K562 (cell line): ENCODE measurements at regions not wholly inside any gene's neighbourhood (a gene's known extent, or its start where the extent isn't known, plus 50 kb on each side); places are given as distances from the start of the nearest gene placed in this dataset.

Experiments
- ATAC-seq: fragments of 200-7000 bp; cut with Tn5 transposase; 3 replicates; pipeline ENCODE4 v1.9.1; 2020; ENCODE audit warnings: moderate library complexity
- BruUV-seq: library from RNA; stranded (reverse); fragments of 400-500 nt; replicated peaks from 2 replicates; lab custom pipeline; 2021; lab: Mats Ljungman, UMichigan
- CTCF ChIA-PET: fragments of 300-600 bp; formaldehyde crosslinking; extraction: SDS; loops from one replicate; lab custom pipeline; 2021; ENCODE audit warnings: low intra/inter-chr PET ratio; lab: Yijun Ruan, JAX
- POLR2A ChIA-PET: fragments of 300-600, 350-650 bp; sonication (Branson Sonifier 250); formaldehyde crosslinking; extraction: SDS; loops from one replicate; lab custom pipeline; 2021; ENCODE audit warnings: antibody characterized with exemption, inconsistent platforms; lab: Yijun Ruan, JAX
- DNase-seq, 4 experiments: peaks; one replicate each; pipeline versions ENCODE4 v3.0.0 to v3.0.0-alpha.2; 2011 to 2018; ENCODE audit warnings: low spot score in 3 of 4, mixed read lengths in 3 of 4; ENCODE audit errors: extremely low read depth in 1 of 4
- FAIRE-seq: peaks from 2 replicates; lab custom pipeline; 2011; peaks lifted over from hg19 to GRCh38; lab: Jason Lieb, UNC
- H2AFZ ChIP-seq: 2 replicates; pipeline ENCODE4 v1.6.0; 2011; ENCODE audit warnings: low read depth, low read length, control low read depth, inconsistent platforms
- H3K27ac ChIP-seq: fragments of 200-600 bp; 3 replicates; pipeline ENCODE4 v1.8.0; 2011; ENCODE audit warnings: low read depth, mild to moderate bottlenecking, control low read depth, inconsistent platforms, low read length, moderate library complexity, mixed read lengths; ENCODE audit errors: extremely low read depth
- H3K27me3 ChIP-seq, 2 experiments: fragments of 300-600 bp in 1 of 2; 2 replicates in 1 of 2; 3 replicates in 1 of 2; pipeline versions ENCODE4 v1.6.0 to v1.8.0; 2011; ENCODE audit warnings: inconsistent platforms in 2 of 2, low read length in 2 of 2, mild to moderate bottlenecking in 1 of 2, mixed read lengths in 1 of 2, moderate library complexity in 1 of 2; ENCODE audit not compliant: control insufficient read depth in 2 of 2, insufficient read depth in 2 of 2
- H3K36me3 ChIP-seq: fragments of 300-600 bp; 3 replicates; pipeline ENCODE4 v1.8.0; 2011; ENCODE audit warnings: mild to moderate bottlenecking, low read length, inconsistent platforms; ENCODE audit not compliant: control insufficient read depth, insufficient read depth
- H3K4me1 ChIP-seq, 2 experiments: fragments of 200-600 bp in 1 of 2; replicated peaks in 1 of 2; 2 replicates in 1 of 2; 3 replicates in 1 of 2; pipeline versions ENCODE4 v1.5.1 to v1.8.0; 2011; ENCODE audit warnings: inconsistent platforms in 2 of 2, low read length in 2 of 2, mild to moderate bottlenecking in 1 of 2, mixed read lengths in 1 of 2, moderate library complexity in 1 of 2; ENCODE audit not compliant: control insufficient read depth in 2 of 2, insufficient read depth in 2 of 2
- H3K4me2 ChIP-seq: 2 replicates; pipeline ENCODE4 v1.6.1; 2011; ENCODE audit warnings: low read length, control low read depth, inconsistent platforms, mixed read lengths; ENCODE audit not compliant: insufficient read depth
- H3K4me3 ChIP-seq: fragments of 200-600 bp; sonication (generic), shearing (Covaris generic); 2 replicates; pipeline ENCODE4 v1.5.1; 2016; ENCODE audit warnings: control low read depth, inconsistent platforms
- H3K79me2 ChIP-seq: fragments of 200-600 bp; 3 replicates; pipeline ENCODE4 v1.8.0; 2011; ENCODE audit warnings: low read length, inconsistent platforms; ENCODE audit not compliant: control insufficient read depth, insufficient read depth
- H3K9ac ChIP-seq, 2 experiments: 2 replicates each; pipeline versions ENCODE4 v1.6.0 to v1.6.1; 2011; ENCODE audit warnings: low read depth in 2 of 2, low read length in 2 of 2, control low read depth in 1 of 2, inconsistent platforms in 1 of 2, mild to moderate bottlenecking in 1 of 2, mixed read lengths in 1 of 2; ENCODE audit not compliant: insufficient read depth in 1 of 2
- H3K9me1 ChIP-seq: one replicate; pipeline ENCODE4 v1.6.0; 2011; ENCODE audit warnings: inconsistent platforms, mild to moderate bottlenecking, low read length, moderate library complexity; ENCODE audit not compliant: control insufficient read depth, insufficient read depth
- H3K9me3 ChIP-seq: replicated peaks from 2 replicates; pipeline ENCODE4 v1.5.1; 2011; ENCODE audit warnings: low read depth, low read length, inconsistent platforms; ENCODE audit not compliant: control insufficient read depth, insufficient read depth
- H4K20me1 ChIP-seq: replicated peaks from 2 replicates; pipeline ENCODE4 v1.6.1; 2011; ENCODE audit warnings: low read length, inconsistent platforms, mixed read lengths; ENCODE audit not compliant: control insufficient read depth, insufficient read depth
- ATF2 ChIP-seq: sonication (generic); formaldehyde crosslinking; IDR thresholded peaks from 2 replicates; pipeline ENCODE4 v1.8.1; 2022; ENCODE audit warnings: missing genetic modification reagents
- KAT2B ChIP-seq: IDR thresholded peaks from one replicate; pipeline ENCODE4 v1.6.1; 2012; ENCODE audit warnings: low read depth, mild to moderate bottlenecking, control low read depth, inconsistent platforms, low read length, moderate library complexity
- KAT7 ChIP-seq: sonication (generic); formaldehyde crosslinking; IDR thresholded peaks from 2 replicates; pipeline ENCODE4 v1.8.0; 2022; ENCODE audit warnings: missing genetic modification reagents, mild to moderate bottlenecking, borderline replicate concordance
- PHF8 ChIP-seq: fragments of 200-600 bp; sonication (generic); IDR thresholded peaks from 2 replicates; pipeline ENCODE4 v1.6.1; 2012; ENCODE audit warnings: mixed run types, mild to moderate bottlenecking, inconsistent platforms, low read length, moderate library complexity, borderline replicate concordance
- POLR2AphosphoS2 ChIP-seq: IDR thresholded peaks from 2 replicates; pipeline ENCODE4 v1.6.1; 2012; ENCODE audit warnings: low read length, improper control_type of control experiment
- SMAD4 ChIP-seq: fragments of 250-450 bp; sonication (Bioruptor Pico); conservative IDR thresholded peaks from 2 replicates; pipeline ENCODE4 v1.8.0; 2021; ENCODE audit warnings: inconsistent platforms, mild to moderate bottlenecking, moderate library complexity
- TSHZ1 ChIP-seq: fragments of 250-450 bp; sonication (Bioruptor Pico); IDR thresholded peaks from 2 replicates; pipeline ENCODE4 v1.4.0; 2020; ENCODE audit warnings: mild to moderate bottlenecking, moderate library complexity
- ZNF384 ChIP-seq: IDR thresholded peaks from 2 replicates; pipeline ENCODE4 v1.6.1; 2012; ENCODE audit warnings: low read depth, low read length, improper control_type of control experiment
- in situ Hi-C: fragments of 300-500 bp; cut with MboI; formaldehyde crosslinking; loops from 4 replicates; pipeline ENCODE4 v1.15.0; 2018; ENCODE audit warnings: inconsistent platforms, mixed read lengths
- intact Hi-C: fragments of 100-400 bp; cut with micrococcal nuclease; formaldehyde crosslinking; loops from 2 replicates; pipeline ENCODE4 v1.14.2; 2022
- TF ChIP-seq, protein P1 (sequence below): conservative IDR thresholded peaks from 2 replicates; pipeline ENCODE4 v1.6.1; 2011; ENCODE audit warnings: low read depth, mild to moderate bottlenecking, low read length; ENCODE audit not compliant: control insufficient read depth
- TF ChIP-seq, protein P2 (sequence below), 2 experiments: fragments of 150-350 bp in 1 of 2; IDR thresholded peaks; 2 replicates each; pipeline ENCODE4 v1.6.1; 2012 to 2016; ENCODE audit warnings: low read depth in 2 of 2, low read length in 2 of 2, mild to moderate bottlenecking in 1 of 2, moderate library complexity in 1 of 2

- no peak overlapping the region for H3K27ac ChIP-seq
- CTCF ChIA-PET, result no interaction called here
- H3K36me3 ChIP-seq, result no peaks in the 10 kb centered on the region
- TF ChIP-seq, protein P1, sequence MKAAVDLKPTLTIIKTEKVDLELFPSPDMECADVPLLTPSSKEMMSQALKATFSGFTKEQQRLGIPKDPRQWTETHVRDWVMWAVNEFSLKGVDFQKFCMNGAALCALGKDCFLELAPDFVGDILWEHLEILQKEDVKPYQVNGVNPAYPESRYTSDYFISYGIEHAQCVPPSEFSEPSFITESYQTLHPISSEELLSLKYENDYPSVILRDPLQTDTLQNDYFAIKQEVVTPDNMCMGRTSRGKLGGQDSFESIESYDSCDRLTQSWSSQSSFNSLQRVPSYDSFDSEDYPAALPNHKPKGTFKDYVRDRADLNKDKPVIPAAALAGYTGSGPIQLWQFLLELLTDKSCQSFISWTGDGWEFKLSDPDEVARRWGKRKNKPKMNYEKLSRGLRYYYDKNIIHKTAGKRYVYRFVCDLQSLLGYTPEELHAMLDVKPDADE, result no peak
- no peak for TF ChIP-seq TSHZ1 (CRISPR knock-in tag)
- no peak for TF ChIP-seq KAT2B
- no peak for TF ChIP-seq ZNF384
- TF ChIP-seq, protein P2, sequence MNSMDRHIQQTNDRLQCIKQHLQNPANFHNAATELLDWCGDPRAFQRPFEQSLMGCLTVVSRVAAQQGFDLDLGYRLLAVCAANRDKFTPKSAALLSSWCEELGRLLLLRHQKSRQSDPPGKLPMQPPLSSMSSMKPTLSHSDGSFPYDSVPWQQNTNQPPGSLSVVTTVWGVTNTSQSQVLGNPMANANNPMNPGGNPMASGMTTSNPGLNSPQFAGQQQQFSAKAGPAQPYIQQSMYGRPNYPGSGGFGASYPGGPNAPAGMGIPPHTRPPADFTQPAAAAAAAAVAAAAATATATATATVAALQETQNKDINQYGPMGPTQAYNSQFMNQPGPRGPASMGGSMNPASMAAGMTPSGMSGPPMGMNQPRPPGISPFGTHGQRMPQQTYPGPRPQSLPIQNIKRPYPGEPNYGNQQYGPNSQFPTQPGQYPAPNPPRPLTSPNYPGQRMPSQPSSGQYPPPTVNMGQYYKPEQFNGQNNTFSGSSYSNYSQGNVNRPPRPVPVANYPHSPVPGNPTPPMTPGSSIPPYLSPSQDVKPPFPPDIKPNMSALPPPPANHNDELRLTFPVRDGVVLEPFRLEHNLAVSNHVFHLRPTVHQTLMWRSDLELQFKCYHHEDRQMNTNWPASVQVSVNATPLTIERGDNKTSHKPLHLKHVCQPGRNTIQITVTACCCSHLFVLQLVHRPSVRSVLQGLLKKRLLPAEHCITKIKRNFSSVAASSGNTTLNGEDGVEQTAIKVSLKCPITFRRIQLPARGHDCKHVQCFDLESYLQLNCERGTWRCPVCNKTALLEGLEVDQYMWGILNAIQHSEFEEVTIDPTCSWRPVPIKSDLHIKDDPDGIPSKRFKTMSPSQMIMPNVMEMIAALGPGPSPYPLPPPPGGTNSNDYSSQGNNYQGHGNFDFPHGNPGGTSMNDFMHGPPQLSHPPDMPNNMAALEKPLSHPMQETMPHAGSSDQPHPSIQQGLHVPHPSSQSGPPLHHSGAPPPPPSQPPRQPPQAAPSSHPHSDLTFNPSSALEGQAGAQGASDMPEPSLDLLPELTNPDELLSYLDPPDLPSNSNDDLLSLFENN (IDR thresholded peaks at IDR 0.05; ENCODE audit: low read depth in 2 of 2, low read length in 2 of 2), result no peak
- no peak for TF ChIP-seq KAT7 (CRISPR knock-in tag)
- no peak for TF ChIP-seq POLR2AphosphoS2
- no peak for TF ChIP-seq ATF2 (CRISPR knock-in tag)
- TF ChIP-seq PHF8, result no peak
- no peak for TF ChIP-seq SMAD4
Observed at GRCh38 chr3:8153800-8154199, 347.8 kb upstream of the LMCD1 start.

More at GRCh38 chr3:8153800-8154199, 347.8 kb upstream of the LMCD1 start:
- in situ Hi-C loops, result no loop called here
- Histone ChIP-seq H3K4me1 (no peaks in the 10 kb centered on the region), H2AFZ (no peak overlapping the region), H4K20me1 (no peaks in the 10 kb centered on the region), H3K27me3 (no peaks in the 10 kb centered on the region), H3K9ac (no peak overlapping the region), H3K4me3 (no peak overlapping the region), H3K79me2 (no peaks in the 10 kb centered on the region), H3K4me2 (no peak overlapping the region), H3K9me1 (no peaks in the 10 kb centered on the region), H3K9me3 (no peaks in the 10 kb centered on the region)
- DNase-seq (no peak), ATAC-seq (no peak), FAIRE-seq (no peak)
- no TSS peak for BruUV-seq
- POLR2A ChIA-PET, result no interaction called here
- intact Hi-C loops, result no loop called here
